Tongue (tissue), 1 donor: ENCODE measurements at regions not wholly inside any gene's neighbourhood (a gene's known extent, or its start where the extent isn't known, plus 50 kb on each side); places are given as distances from the start of the nearest gene placed in this dataset.
A peak's percentile ranks its signal among the peaks of the same experiment; 100 is the strongest.

ENCODE experiments used
- DNase-seq: peaks from one replicate; pipeline ENCODE4 v3.0.0-alpha.2; 2015

DNA sequence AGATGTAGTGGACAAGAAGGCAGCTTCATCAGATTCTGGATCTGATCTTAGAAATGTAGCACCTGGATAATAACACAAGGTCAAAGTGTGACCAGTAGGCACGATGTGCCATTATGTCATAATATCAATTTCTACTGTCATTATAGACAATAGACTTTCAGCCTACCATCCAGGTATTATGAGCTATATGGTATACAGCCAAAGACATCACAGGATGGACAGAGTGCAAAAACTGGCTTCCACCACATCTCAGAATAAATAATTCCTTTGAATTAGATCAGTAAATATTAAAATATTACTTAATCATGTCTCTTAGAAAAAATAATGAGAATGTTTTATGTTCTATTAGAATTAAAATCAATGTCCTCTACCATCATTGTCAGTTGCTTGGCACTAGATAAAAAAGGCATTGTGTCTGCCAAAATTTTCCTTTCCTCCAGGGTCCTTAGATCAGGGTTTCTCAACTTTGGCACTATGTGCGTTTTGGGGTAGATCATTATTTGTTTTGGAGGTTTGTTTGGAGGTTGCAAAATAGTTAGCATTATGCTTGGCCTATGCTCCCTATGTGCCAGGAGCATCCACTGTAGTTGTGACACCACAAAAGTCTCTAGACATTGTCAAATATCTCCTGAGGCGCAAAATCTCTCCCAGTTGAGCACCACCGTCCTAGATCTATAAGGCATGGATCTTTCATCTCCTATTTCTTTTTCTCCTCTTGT is 86.7 kb upstream of the NRIP1 start:
- no peak for DNase-seq

DNA sequence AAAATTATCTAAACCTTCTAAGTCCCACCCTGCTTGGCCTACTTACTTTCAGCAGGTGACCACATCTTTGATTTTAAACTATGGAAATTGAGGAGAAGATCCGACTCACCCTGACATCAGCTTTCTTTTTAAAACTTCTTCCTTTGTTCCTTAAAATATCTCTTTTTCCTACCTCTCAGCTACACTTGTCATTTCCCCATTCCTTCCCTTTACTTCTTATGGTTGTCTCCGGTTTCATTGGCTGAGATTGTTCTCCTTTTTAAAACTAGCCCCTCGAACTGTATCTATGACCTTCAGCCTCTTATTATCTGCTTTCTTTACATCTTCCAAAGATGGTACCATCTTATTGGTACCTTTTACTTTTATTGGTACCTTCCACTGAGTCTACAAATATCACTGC is 87.8 kb upstream of the NRIP1 start:
- DNase-seq, result no peak

DNA sequence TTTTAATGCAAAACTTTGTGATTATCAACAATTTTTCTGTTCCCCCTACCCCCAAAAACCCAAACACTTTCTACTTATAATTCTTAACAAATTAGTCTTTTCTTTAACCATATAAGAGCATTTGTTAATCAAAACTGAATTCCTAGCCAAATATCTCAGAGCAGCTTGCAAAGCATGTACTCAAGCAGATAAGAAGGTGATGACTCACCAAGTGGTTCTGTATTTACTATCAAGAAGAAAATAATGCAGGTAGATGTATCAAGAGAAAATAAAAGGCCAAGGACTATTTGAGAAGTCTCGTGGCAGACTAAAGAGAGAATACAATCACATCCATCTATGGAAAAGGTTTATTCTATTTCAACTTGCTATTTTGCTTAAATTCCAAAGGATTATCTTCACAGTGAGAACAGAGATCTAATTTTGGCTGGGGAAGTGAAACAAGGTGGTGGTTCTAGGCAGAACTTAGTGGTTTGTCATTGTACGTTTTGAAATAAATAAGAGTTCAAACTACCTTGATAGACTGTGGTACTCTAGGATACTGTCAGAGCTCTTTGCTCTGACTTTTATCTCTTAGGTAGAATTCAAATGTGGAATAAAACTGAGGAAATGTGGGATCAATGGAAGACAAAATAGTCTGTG is 94.7 kb upstream of the NRIP1 start:
- DNase-seq, result no peak

DNA sequence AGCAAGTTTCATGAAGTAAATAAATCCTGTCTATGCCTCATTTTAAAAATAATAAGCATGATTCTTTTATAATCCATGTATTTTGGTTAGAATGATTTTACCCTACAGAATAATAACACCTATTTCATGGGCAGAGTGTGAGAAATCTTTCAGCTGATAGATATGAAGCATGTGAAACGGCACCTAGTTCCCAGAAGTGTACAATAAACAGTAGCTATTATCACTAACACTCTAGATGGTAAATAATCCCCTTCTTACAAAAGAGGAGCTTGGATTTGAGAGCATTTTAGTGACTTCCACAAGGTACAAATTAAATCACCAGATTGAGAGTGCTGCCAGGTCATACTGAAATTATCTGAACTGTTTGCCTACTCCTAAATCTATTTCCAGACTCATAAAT is 95.3 kb upstream of the NRIP1 start:
- no peak for DNase-seq

DNA sequence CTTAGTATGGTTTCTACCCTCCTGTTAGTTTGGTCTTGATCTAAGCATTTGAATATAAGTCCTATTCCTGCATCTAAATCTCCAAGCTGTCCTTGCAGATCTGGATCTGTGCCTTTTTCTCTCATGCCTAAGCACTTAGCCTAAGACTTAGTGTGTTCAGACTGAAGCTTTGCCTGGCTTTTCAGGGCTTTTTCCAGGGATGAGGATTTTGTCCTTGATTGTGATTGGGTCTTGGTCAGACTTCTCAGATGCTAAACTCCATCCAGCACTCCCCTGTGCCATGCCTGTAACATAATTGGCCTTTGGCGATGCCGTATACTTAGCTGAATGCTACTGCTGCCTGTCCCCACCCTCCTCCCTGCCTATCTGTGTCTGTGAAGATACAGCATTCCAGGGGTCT is 98.1 kb upstream of the NRIP1 start:
- no peak for DNase-seq

DNA sequence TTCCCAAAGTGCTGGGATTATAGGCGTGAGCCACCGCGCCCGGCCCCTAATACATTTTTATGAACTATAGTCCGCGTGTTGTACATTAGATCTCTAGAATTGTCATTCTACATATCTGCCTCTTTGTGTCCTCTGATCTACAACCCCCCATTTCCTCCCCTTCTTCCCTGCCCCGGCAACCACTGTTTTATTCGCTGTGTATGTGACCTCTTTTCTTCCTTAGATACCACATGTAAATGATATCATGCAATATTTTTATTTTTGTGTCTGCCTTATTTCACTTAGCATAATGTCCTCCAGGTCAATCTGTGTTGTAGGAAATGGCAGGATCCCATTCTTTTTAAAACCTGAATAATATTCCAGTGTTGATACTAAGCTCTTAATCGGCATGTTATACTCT is 99.5 kb upstream of the NRIP1 start:
- no peak for DNase-seq

DNA sequence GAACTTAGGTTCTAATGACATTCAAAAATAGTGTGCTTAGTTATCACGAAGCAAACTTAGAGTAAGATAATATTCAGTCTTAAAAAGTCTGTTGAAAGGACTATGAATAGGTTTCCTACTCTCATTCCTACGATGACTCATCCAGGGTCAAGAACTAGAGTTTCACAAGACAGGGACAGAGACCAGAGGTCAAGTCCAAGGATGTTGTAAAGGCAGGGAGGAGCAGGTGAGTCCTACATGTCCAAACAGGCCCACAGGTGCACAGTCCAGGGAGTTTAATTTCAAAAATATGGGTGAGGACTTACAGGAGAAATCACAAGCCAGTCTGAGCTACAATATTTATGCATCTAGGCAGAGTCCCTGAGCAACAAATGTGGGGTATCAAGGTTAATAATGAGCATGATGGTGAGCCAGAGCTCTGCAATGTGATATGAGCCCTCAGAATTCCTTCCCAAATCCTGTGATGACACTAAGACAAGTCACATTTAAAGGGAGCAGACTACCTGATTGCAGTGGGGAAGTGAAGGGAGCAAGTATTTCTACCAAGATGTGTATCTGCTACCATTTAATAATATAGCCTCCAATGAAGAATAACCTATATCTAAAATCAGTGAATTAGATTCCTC is 100.0 kb upstream of the NRIP1 start:
- no peak for DNase-seq

DNA sequence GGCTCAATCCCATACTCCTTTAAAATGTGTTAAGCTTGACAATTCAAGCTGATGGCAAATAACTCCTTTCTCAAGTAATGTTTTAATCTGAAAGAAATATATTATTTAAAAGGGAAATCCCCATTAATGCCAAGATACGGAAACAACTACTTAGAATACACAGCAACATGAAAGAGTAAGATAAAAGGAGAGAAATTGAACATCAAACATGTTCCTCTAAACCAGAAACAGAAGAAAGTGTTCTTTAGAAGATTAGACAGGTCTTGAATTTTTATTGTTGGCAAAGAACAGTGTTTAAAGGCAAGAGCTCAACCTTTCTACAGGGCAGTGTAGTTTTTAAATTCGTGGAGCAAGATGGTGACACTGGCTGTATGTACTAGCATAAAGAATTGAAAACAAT is 105.8 kb upstream of the NRIP1 start:
- DNase-seq, result no peak

DNA sequence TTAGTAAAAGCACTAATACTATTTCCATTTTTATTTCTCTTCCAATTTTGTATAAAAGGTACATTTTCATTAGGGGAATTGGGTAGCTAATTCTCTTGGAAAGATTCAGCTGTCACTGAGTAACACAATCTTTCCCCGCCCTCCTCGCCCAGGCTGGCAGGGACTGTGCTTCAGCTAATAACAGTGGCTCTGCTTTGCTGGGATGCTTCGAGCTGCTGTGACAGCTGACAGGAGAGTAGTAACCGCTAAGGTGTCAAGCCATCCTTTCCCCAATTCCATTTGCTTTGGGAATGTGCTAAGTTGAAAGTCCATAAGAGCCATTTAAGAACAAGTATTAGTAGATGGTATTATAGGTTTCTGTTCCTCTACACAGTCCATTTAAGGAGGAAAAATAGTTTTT is 106.7 kb upstream of the NRIP1 start:
- peak; percentile 77 for DNase-seq

DNA sequence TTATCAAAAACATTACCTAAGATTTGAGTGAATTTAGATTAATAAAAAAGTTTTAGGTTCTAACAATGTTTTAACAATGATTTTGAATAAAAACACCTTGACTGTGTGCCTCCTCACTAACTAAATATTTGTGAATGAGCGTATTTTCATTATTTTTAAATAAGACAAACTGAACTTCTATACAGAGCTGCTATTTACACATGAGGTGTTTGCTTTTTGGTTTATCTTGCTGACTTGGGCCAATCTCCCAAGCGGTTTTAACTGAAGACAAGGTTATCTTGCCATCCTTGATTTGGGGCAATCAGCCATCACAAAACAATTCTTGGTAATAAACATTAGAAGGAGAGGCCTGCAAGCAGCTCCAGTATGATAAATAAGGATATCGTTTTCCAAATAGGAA is 108.2 kb upstream of the NRIP1 start:
- DNase-seq, result no peak

DNA sequence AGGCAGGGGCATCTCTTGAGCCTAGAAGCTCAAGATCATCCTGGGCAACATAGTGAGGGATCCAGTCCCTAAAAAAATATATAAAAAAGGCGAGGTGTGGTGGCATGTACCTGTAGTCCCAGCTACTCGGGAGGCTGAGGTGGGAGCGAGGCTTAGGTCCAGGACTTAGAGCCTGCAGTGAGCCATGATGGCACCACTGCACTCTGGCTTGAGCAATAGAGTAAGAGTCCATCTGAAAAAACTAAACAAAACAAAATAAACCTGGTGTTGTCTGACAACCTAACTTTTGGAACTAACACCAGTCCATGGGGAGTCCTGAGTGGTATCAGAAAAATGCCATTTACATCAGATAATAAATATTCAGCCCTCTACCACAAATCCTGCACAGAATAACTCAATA is 110.1 kb upstream of the NRIP1 start:
- no peak for DNase-seq

DNA sequence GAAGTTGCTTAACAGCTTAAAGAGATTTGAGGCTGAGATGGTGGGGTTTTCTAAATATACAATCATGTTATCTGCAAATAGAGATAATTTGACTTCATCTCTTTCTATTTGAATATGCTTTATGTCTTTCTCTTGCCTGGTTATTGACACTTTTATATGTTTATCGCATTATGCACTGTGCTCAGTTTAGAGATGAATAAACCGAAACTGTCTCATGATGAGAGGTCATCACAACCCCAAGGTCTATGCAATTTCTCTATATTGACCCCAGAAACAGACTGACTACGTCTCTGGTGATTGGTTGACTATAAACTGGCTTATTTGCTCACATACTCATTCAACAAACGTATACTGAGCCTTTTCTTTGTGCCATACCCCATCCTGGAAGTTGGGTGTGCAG is 117.9 kb upstream of the NRIP1 start:
- DNase-seq, result no peak

DNA sequence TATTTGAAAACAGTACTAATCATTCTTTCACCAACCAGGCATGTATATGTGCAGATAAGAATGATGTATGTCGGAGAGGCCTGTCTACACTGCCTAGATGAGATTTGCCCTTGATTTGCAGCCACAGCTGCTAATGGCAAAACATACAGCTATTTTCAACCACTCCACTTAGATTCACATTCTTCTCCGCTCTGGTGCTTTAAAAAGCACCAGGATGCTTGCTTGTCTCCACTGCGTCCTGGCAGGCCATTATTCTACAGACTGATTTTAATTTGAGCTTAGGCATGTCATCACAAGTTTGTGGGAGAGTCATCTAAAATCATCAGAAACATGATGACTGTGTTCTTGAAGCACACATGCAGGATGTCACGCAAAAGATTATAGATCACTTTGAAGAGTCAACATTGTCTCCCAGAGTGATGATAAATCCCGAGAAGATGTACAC is 119.0 kb upstream of the NRIP1 start:
- DNase-seq, result peak; percentile 59

DNA sequence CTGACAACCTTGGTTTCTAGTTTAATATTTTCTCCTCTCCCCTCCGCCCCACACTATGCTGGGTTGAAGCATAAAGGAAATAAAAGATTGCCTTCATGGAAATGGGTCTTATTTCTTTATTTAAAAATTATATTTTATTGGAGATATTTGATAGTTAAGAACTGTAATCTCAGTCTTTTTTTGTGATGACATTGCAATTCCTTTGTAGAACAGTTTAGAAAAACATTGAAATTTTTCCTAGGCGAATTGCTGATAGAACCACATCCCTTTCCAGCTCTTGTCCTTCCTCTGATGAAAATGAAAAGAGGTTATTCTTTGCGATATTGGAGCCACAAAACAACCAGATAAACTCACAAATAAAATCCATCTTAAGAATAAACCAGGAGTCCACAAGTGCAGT is 125.6 kb upstream of the NRIP1 start:
- DNase-seq, result no peak

DNA sequence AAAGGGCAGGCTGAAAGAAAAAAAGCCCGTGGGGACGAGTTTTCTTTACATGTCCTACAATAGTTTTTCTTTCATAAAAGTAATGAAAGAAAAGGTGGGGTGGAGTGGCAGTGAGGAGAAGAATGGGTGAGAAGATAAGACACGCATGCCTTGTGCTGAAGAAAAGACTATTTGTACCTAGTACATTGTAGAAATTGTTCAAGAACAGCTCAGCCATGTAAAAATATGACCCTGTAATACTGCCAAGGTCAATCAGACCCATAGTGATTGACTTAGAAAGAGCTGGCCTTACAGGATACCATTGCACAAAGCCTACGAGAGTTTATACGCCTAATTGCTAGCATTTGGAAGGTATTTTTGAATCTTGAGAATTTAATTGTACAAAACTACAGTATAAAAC is 126.0 kb upstream of the NRIP1 start:
- DNase-seq, result no peak

DNA sequence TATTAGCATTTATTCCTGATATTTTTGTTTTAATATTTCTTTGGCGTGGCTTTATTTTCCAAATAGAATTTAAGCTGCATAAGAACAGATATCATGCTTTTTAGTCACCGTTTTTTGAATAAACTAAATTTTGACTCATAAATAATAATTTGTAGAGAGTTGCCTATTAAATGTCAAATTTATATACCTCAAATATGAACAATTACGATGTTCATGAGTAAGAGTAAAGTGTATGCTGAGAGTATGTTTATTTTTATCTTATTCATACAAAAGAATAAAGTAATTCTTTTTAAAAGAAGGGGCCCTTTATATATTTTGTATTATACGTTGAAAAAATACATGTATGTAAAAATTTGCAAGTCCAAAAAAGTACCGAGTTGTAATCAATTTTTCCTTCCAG is 126.5 kb upstream of the NRIP1 start:
- DNase-seq, result no peak

DNA sequence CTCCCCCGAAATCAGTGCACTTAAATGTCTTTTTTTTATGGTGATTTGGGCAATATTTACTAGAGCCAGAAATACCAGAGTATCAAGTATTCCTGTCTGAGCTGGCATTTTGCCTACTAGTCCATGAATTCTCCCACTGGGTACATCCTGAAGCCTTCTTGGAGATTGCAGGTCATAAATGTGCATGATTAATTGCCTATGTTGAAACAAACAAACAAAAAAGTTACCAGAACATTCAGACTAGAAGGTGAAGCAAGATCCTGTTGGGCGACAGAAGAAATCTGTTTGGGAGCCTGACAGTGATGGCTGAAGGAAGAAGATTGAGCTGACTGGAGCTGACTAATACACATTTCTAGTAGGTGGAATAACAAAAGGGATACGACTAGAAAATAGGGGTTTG is 127.4 kb upstream of the NRIP1 start:
- no peak for DNase-seq

DNA sequence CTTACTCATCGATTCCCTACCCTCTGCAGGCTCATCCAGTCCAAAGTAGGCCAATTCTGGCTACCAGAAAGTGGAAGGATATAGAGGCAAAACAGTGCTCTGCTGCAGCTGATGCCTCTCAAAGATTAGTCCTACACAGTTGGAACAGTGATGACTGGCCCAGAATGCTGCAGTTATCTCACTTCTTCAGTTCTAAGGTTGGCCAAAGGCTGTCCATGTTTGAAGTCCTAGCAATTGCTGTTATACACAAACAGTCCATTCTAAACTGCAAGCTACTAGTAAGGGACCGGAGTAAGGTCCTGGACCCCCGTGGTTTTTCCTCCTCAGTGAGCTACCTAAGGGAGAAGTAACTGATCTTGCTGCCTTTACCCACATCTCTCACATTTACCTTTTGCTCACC is 129.1 kb upstream of the NRIP1 start:
- DNase-seq, result no peak

DNA sequence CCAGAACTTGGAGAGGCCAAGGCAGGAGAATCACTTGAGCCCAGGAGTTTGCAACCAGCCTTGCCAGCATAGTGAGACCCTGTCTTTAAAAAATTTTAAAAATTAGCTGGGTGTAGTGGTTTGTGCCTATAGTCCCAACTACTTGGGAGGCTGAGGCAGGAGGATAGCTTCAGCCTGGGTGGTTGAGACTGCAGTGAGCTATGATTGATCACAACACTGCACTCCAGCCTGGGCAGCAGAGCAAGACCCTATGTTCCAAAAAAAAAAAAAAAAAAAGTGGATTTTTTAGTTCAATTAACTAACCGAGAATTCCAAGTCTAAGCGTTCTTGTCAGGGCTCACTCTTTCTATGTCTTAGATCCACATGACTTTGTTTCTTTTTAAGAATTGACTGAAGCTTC is 130.3 kb upstream of the NRIP1 start:
- DNase-seq, result no peak

DNA sequence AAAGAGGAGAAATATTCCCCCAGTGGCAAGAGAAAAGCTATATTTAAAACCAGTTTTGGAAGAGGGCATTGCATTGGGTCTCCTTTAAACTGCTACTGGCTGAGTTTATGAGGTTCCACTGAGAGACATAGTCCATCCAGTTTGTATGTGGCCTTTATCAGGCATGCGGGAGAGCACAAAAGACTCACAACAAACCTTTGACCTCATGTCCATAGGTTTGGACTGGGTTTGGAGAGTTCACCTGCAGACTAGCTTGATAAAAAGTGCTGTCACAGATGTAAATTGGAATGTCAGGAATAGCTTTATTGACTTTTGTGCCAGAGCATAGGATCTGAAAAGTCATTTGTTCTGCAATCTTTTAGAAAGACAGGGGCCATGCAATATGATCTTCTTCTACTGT is 131.0 kb upstream of the NRIP1 start:
- DNase-seq, result no peak

DNA sequence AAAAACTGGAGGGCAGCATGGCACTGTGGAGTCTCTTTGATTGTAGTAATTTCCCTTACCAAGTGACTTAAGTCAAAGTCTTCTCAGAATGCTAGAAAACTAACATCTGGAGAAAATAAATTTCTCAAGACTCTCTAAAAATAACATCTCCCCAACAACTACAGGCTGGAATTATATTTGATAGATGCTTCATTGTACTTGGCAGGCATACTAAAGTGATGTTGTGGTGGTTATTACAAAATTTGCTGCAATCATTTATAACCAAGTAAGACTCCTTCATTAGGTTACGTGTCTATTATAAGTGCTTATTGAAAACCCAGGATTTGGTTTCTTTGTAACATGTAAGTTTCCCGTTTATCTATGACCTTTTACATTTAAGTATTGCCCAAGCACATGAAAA is 132.9 kb upstream of the NRIP1 start:
- DNase-seq, result no peak

DNA sequence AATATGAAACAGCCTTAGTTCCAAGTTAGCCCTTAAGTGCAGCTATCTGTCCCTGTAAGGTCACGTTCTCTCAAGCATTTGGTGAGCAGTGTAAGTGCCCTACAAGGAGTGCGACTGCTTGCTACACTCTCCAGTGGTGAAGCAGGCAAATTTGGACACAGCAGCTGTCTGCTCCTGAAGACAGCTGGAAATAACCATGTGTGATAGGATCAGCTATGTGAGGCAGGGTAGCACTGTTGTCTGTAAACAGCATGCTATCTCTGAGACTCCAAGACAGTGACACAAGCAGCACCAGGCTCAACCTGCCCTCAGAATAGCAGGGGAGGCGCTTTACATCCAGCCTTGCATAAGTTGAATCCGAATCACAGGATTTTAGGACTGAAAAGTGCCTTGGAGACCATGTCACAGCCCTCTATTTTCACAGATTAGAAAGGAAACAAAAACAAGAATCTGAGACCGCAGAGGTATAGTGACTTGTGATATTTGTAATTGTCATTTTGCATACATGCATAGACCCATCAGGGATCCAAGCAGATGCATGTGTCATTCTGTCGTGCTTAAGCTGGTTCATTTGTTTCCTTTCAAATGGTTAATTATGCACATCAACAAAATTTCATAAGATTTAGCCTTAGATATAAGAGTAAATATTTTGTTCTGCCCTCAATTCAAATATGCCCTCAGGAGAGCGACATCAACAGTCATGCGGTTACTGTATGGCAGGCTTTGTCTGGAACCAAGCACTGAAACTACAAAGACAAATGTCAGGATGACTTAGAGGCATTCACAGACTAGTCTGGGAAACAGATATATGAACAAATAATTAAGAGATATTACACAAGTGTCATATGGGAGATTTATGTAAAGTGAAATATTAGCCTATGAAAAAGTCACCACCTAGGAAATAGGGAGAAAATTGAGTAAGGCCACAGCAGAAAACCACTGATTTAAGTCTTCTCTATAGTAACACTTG is 134.9 kb upstream of the NRIP1 start:
- peak; percentile 87 for DNase-seq

DNA sequence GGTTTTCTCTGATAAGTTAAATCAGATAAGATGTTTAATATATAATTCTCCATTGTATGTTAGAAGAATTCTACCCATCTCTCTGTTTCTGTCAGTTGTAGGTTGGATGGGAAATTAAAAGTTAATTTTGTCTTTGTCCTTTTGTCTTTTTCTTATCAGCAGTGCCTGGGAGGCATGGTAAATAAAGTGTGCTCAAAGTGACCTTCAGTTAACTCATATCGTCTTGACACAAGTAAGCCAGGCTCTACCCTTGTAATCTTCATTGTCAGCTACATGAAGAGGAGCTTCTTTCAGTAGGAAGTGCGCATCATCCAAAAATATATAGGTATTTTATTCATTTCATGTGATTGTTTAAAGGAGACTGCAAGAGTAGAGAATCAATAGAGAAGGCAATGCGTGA is 138.9 kb upstream of the NRIP1 start:
- DNase-seq, result no peak
